ENCODE measurements at regions not wholly inside any gene's neighbourhood (a gene's known extent, or its start where the extent isn't known, plus 50 kb on each side); places are given as distances from the start of the nearest gene placed in this dataset.

GRCh38 chr5:167448376-167448775 lies 843.1 kb upstream of the WWC1 start:
- TF ChIP-seq POLR2A (IDR thresholded peaks at IDR 0.05) = no peak
- TF ChIP-seq, protein P1, sequence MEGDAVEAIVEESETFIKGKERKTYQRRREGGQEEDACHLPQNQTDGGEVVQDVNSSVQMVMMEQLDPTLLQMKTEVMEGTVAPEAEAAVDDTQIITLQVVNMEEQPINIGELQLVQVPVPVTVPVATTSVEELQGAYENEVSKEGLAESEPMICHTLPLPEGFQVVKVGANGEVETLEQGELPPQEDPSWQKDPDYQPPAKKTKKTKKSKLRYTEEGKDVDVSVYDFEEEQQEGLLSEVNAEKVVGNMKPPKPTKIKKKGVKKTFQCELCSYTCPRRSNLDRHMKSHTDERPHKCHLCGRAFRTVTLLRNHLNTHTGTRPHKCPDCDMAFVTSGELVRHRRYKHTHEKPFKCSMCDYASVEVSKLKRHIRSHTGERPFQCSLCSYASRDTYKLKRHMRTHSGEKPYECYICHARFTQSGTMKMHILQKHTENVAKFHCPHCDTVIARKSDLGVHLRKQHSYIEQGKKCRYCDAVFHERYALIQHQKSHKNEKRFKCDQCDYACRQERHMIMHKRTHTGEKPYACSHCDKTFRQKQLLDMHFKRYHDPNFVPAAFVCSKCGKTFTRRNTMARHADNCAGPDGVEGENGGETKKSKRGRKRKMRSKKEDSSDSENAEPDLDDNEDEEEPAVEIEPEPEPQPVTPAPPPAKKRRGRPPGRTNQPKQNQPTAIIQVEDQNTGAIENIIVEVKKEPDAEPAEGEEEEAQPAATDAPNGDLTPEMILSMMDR (IDR thresholded peaks at IDR 0.05) = no peak

All from thyroid gland (tissue), 4 donors.